H1 (cell line): ENCODE measurements at regions not wholly inside any gene's neighbourhood (a gene's known extent, or its start where the extent isn't known, plus 50 kb on each side); places are given as distances from the start of the nearest gene placed in this dataset.

ENCODE experiments used
- CTCF ChIA-PET: fragments of 300-600 bp; sonication (Branson Sonifier 250); formaldehyde crosslinking; loops from one replicate; lab custom pipeline; 2021; ENCODE audit not compliant: partially characterized antibody; lab: Charles Lee
- POLR2A ChIA-PET: fragments of 300-600 bp; sonication (Branson Sonifier 250); formaldehyde crosslinking; loops from one replicate; lab custom pipeline; 2021; ENCODE audit warnings: inconsistent platforms; ENCODE audit not compliant: partially characterized antibody; lab: Charles Lee
- DNase-seq, 2 experiments: peaks; one replicate each; pipeline versions ENCODE4 v3.0.0 to v3.0.0-alpha.2; 2010 to 2022; ENCODE audit warnings: low spot score in 2 of 2, low read depth in 1 of 2, mixed read lengths in 1 of 2
- FAIRE-seq: peaks from 2 replicates; lab custom pipeline; 2011; peaks lifted over from hg19 to GRCh38; lab: Jason Lieb, UNC
- H2AFZ ChIP-seq: 2 replicates; pipeline ENCODE4 v1.8.1; 2012; ENCODE audit warnings: low read length, inconsistent platforms
- H2AK5ac ChIP-seq: 2 replicates; pipeline ENCODE4 v1.6.1; 2013; ENCODE audit warnings: low read depth, low read length
- H2BK120ac ChIP-seq: replicated peaks from 2 replicates; pipeline ENCODE3; 2013; ENCODE audit warnings: low read depth, low read length, inconsistent platforms
- H2BK12ac ChIP-seq: 2 replicates; pipeline ENCODE4 v1.6.1; 2013; ENCODE audit warnings: low read depth, low read length
- H2BK15ac ChIP-seq: 2 replicates; pipeline ENCODE4 v1.6.1; 2013; ENCODE audit warnings: low read length
- H2BK20ac ChIP-seq: 2 replicates; pipeline ENCODE4 v1.6.1; 2013; ENCODE audit warnings: low read length
- H2BK5ac ChIP-seq: 2 replicates; pipeline ENCODE4 v1.6.1; 2013; ENCODE audit warnings: low read depth, low read length
- H3K14ac ChIP-seq: 2 replicates; pipeline ENCODE4 v1.6.1; 2013; ENCODE audit warnings: inconsistent platforms; ENCODE audit not compliant: insufficient read length
- H3K18ac ChIP-seq: 2 replicates; pipeline ENCODE4 v1.6.1; 2013; ENCODE audit warnings: low read length; ENCODE audit errors: extremely low read depth
- H3K23ac ChIP-seq: 2 replicates; pipeline ENCODE4 v1.6.1; 2013; ENCODE audit warnings: inconsistent platforms; ENCODE audit not compliant: insufficient read length
- H3K23me2 ChIP-seq: 2 replicates; pipeline ENCODE4 v1.6.1; 2013; ENCODE audit warnings: low read depth, low read length
- H3K27ac ChIP-seq: 2 replicates; pipeline ENCODE4 v1.6.1; 2011; ENCODE audit warnings: low read depth, low read length, inconsistent platforms
- H3K27me3 ChIP-seq, 4 experiments: replicated peaks in 1 of 4; 1 replicate in 1 of 4; 2 replicates in 3 of 4; pipeline versions ENCODE4 v1.6.1 to v1.8.1; 2011 to 2013; ENCODE audit warnings: low read length in 3 of 4, mild to moderate bottlenecking in 3 of 4, inconsistent platforms in 2 of 4, mixed read lengths in 2 of 4, moderate library complexity in 1 of 4; ENCODE audit not compliant: control insufficient read depth in 3 of 4, insufficient read depth in 3 of 4; ENCODE audit errors: extremely low read depth in 1 of 4
- H3K36me3 ChIP-seq, 4 experiments: 2 replicates each; pipeline versions ENCODE4 v1.6.1 to v1.8.1; 2011 to 2013; ENCODE audit warnings: mild to moderate bottlenecking in 4 of 4, low read length in 3 of 4, moderate library complexity in 2 of 4, control low read depth in 1 of 4, inconsistent platforms in 1 of 4; ENCODE audit not compliant: insufficient read depth in 4 of 4, control insufficient read depth in 2 of 4
- H3K4ac ChIP-seq: replicated peaks from 2 replicates; pipeline ENCODE3; 2013; ENCODE audit warnings: low read length, low read depth, mixed read lengths, inconsistent platforms; ENCODE audit not compliant: insufficient read length
- H3K4me1 ChIP-seq, 4 experiments: replicated peaks in 1 of 4; 1 replicate in 1 of 4; 2 replicates in 3 of 4; pipeline versions ENCODE4 v1.6.1 to v1.8.1; 2011 to 2013; ENCODE audit warnings: low read length in 3 of 4, inconsistent platforms in 2 of 4, mixed read lengths in 1 of 4; ENCODE audit not compliant: insufficient read depth in 4 of 4, control insufficient read depth in 3 of 4
- H3K4me2 ChIP-seq, 2 experiments: 2 replicates each; pipeline versions ENCODE4 v1.6.1 to v1.8.1; 2011 to 2013; ENCODE audit warnings: low read depth in 2 of 2, low read length in 2 of 2, control low read depth in 1 of 2, inconsistent platforms in 1 of 2, mild to moderate bottlenecking in 1 of 2; ENCODE audit not compliant: insufficient read depth in 1 of 2
- H3K4me3 ChIP-seq, 4 experiments: fragments of 200-600, 300-600 bp in 1 of 4; sonication (generic), shearing (Covaris generic), sonication (Bioruptor Twin) in 1 of 4; 2 replicates each; pipeline versions ENCODE4 v1.5.1 to v1.8.1; 2011 to 2016; ENCODE audit warnings: low read length in 4 of 4, low read depth in 3 of 4, control low read depth in 2 of 4, inconsistent platforms in 2 of 4, mild to moderate bottlenecking in 2 of 4, mixed read lengths in 1 of 4, moderate library complexity in 1 of 4; ENCODE audit not compliant: insufficient read depth in 2 of 4; ENCODE audit errors: extremely low read depth in 1 of 4
- H3K56ac ChIP-seq: replicated peaks from 2 replicates; pipeline ENCODE3; 2013; ENCODE audit warnings: low read depth, mild to moderate bottlenecking, mixed read lengths, low read length, inconsistent platforms; ENCODE audit not compliant: insufficient read length
- H3K79me1 ChIP-seq: 2 replicates; pipeline ENCODE4 v1.6.1; 2013; ENCODE audit warnings: low read depth, low read length, control low read depth
- H3K79me2 ChIP-seq, 2 experiments: 2 replicates each; pipeline versions ENCODE4 v1.6.1 to v1.8.1; 2012 to 2013; ENCODE audit warnings: low read length in 2 of 2, mild to moderate bottlenecking in 2 of 2, inconsistent platforms in 1 of 2; ENCODE audit not compliant: insufficient read depth in 2 of 2, control insufficient read depth in 1 of 2
- H3K9ac ChIP-seq, 4 experiments: replicated peaks in 1 of 4; 1 replicate in 1 of 4; 2 replicates in 3 of 4; pipeline versions ENCODE4 v1.6.1 to v1.8.1; 2011 to 2013; ENCODE audit warnings: low read depth in 3 of 4, low read length in 3 of 4, control low read depth in 2 of 4, mild to moderate bottlenecking in 2 of 4, moderate library complexity in 2 of 4, inconsistent platforms in 1 of 4; ENCODE audit errors: extremely low read depth in 1 of 4
- H3K9me3 ChIP-seq, 2 experiments: 2 replicates each; pipeline versions ENCODE4 v1.6.1 to v1.8.1; 2012 to 2013; ENCODE audit warnings: mild to moderate bottlenecking in 2 of 2, moderate library complexity in 2 of 2, control low read depth in 1 of 2, inconsistent platforms in 1 of 2, low read depth in 1 of 2, low read length in 1 of 2, mixed read lengths in 1 of 2; ENCODE audit not compliant: insufficient read depth in 2 of 2
- H4K20me1 ChIP-seq, 2 experiments: replicated peaks in 1 of 2; 2 replicates each; pipeline versions ENCODE3 to v1.8.1; 2011 to 2013; ENCODE audit warnings: inconsistent platforms in 2 of 2, low read length in 2 of 2, mild to moderate bottlenecking in 1 of 2; ENCODE audit not compliant: insufficient read depth in 2 of 2, control insufficient read depth in 1 of 2
- H4K5ac ChIP-seq: 2 replicates; pipeline ENCODE4 v1.6.1; 2013; ENCODE audit warnings: low read length, low read depth, mixed read lengths, inconsistent platforms; ENCODE audit not compliant: insufficient read length
- H4K8ac ChIP-seq: 2 replicates; pipeline ENCODE4 v1.8.0; 2013; ENCODE audit warnings: mild to moderate bottlenecking, moderate library complexity, low read length, inconsistent platforms; ENCODE audit not compliant: insufficient read depth; ENCODE audit errors: extremely low read depth
- H4K91ac ChIP-seq: replicated peaks from 2 replicates; pipeline ENCODE3; 2013; ENCODE audit warnings: low read length, mixed read lengths, inconsistent platforms; ENCODE audit not compliant: insufficient read length
- BACH1 ChIP-seq: IDR thresholded peaks from 2 replicates; pipeline ENCODE4 v1.6.1; 2012; ENCODE audit warnings: low read length, improper control_type of control experiment
- CREB1 ChIP-seq: IDR thresholded peaks from 2 replicates; pipeline ENCODE4 v1.6.1; 2012; ENCODE audit warnings: inconsistent platforms
- GABPA ChIP-seq: IDR thresholded peaks from 2 replicates; pipeline ENCODE4 v1.6.1; 2011; ENCODE audit warnings: mild to moderate bottlenecking, low read length, moderate library complexity, borderline replicate concordance; ENCODE audit not compliant: insufficient read depth
- NANOG ChIP-seq: IDR thresholded peaks from 2 replicates; pipeline ENCODE4 v1.6.1; 2011; ENCODE audit warnings: low read length, low read depth, mild to moderate bottlenecking, inconsistent platforms; ENCODE audit not compliant: insufficient read depth, poor library complexity, severe bottlenecking
- PHF8 ChIP-seq: fragments of 200-600 bp; sonication (generic); conservative IDR thresholded peaks from 2 replicates; pipeline ENCODE4 v1.7.1; 2012; ENCODE audit warnings: low read depth, mild to moderate bottlenecking, inconsistent platforms, low read length, moderate library complexity
- POLR2AphosphoS5 ChIP-seq: IDR thresholded peaks from 2 replicates; pipeline ENCODE4 v1.6.1; 2011; ENCODE audit warnings: low read depth, low read length
- RBBP5 ChIP-seq: IDR thresholded peaks from 2 replicates; pipeline ENCODE4 v1.7.1; 2012; ENCODE audit warnings: low read depth, mild to moderate bottlenecking, inconsistent platforms, low read length, moderate library complexity, borderline replicate concordance
- SAP30 ChIP-seq: fragments of 300-600 bp; sonication (generic); IDR thresholded peaks from 2 replicates; pipeline ENCODE4 v1.7.1; 2012; ENCODE audit warnings: low read length, moderate library complexity, mild to moderate bottlenecking, inconsistent platforms; ENCODE audit not compliant: insufficient read depth, insufficient replicate concordance
- SIX5 ChIP-seq: IDR thresholded peaks from 2 replicates; pipeline ENCODE4 v1.6.1; 2011; ENCODE audit warnings: mild to moderate bottlenecking, low read depth, low read length
- SP2 ChIP-seq: IDR thresholded peaks from 2 replicates; pipeline ENCODE4 v1.6.1; 2012; ENCODE audit warnings: mild to moderate bottlenecking, low read length, inconsistent platforms
- ZNF274 ChIP-seq: IDR thresholded peaks from 2 replicates; pipeline ENCODE4 v1.7.0; 2012; ENCODE audit warnings: low read length, borderline replicate concordance; ENCODE audit errors: extremely low read depth
- TF ChIP-seq, protein P1 (sequence below): IDR thresholded peaks from 2 replicates; pipeline ENCODE4 v1.6.1; 2011; ENCODE audit warnings: low read length, improper control_type of control experiment
- TF ChIP-seq, protein P2 (sequence below): IDR thresholded peaks from 2 replicates; pipeline ENCODE4 v1.6.1; 2012; ENCODE audit warnings: inconsistent platforms

DNA sequence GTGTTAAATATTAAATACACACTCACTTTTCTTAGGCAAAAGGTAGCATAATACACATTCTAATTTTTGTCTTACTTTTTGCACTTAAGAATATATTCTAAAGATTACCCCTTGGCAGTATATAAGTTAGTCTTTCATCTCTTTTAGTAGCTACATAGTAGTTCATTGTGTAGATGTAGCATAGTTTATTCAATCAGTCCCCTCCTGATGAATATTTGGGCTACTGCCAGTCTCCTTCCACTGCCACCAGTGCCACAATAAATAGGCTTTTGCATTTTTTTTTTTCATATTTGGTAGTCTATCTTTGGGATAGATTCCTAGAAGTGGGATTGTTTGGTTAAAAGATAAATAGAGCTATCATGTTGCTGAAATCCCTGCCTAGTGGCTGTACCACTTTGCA is 388.8 kb upstream of the RUNX1 start:
- H2BK5ac ChIP-seq: no peak overlapping the region
- peaks cover 0 to 2% (median 0%) of the 10 kb centered on the region in 4 experiments; a peak in 1 of 7 replicates for H3K4me1 ChIP-seq
- H3K14ac ChIP-seq: no peak overlapping the region
- no peaks in the 10 kb centered on the region for H3K79me1 ChIP-seq
- ChIA-PET CTCF (interaction anchor here (0.7 to 1.8 kb wide), 9 partner anchors 10 to 405 kb away, joined by 3 to 8 read pairs (median 3); no protein-coding TSS in a partner anchor), POLR2A (no interaction called here)
- H2BK12ac ChIP-seq: no peak overlapping the region
- DNase-seq: no peak
- H2AK5ac ChIP-seq: no peak overlapping the region
- H3K36me3 ChIP-seq: no peaks in the 10 kb centered on the region; a peak in 1 of 8 replicates
- H2BK120ac ChIP-seq: no peak overlapping the region
- no peaks in the 10 kb centered on the region for H3K23me2 ChIP-seq
- H3K27ac ChIP-seq: no peak overlapping the region
- H4K5ac ChIP-seq: no peak overlapping the region
- H3K4me2 ChIP-seq: no peak overlapping the region
- no peak overlapping the region for H3K9ac ChIP-seq
- no peak overlapping the region for H2AFZ ChIP-seq
- no peak overlapping the region for H3K56ac ChIP-seq
- TF ChIP-seq BACH1: no peak
- TF ChIP-seq GABPA: no peak
- TF ChIP-seq, protein P1, sequence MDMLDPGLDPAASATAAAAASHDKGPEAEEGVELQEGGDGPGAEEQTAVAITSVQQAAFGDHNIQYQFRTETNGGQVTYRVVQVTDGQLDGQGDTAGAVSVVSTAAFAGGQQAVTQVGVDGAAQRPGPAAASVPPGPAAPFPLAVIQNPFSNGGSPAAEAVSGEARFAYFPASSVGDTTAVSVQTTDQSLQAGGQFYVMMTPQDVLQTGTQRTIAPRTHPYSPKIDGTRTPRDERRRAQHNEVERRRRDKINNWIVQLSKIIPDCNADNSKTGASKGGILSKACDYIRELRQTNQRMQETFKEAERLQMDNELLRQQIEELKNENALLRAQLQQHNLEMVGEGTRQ: no peak
- no peak for TF ChIP-seq SIX5
- TF ChIP-seq, protein P2, sequence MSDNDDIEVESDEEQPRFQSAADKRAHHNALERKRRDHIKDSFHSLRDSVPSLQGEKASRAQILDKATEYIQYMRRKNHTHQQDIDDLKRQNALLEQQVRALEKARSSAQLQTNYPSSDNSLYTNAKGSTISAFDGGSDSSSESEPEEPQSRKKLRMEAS: no peak
- no peak for TF ChIP-seq SAP30
- no peak for TF ChIP-seq NANOG
- no peak for TF ChIP-seq SP2
- TF ChIP-seq RBBP5: no peak
- TF ChIP-seq POLR2AphosphoS5: no peak
- TF ChIP-seq ZNF274: no peak
- TF ChIP-seq PHF8: no peak
- no peak for TF ChIP-seq CREB1
- no peak overlapping the region for H3K23ac ChIP-seq
- H3K18ac ChIP-seq: no peak overlapping the region
- no peak overlapping the region for H4K91ac ChIP-seq
- H3K4ac ChIP-seq: no peak overlapping the region
- H2BK20ac ChIP-seq: no peak overlapping the region
- no peak overlapping the region for H4K8ac ChIP-seq
- H2BK15ac ChIP-seq: no peak overlapping the region
- no peak for FAIRE-seq
- H3K4me3 ChIP-seq: no peak overlapping the region
- H3K27me3 ChIP-seq: no peaks in the 10 kb centered on the region
- peaks cover 0 to 5% of the 10 kb centered on the region in 2 experiments; a peak in 2 of 4 replicates for H3K9me3 ChIP-seq
- no peaks in the 10 kb centered on the region for H3K79me2 ChIP-seq
- no peaks in the 10 kb centered on the region for H4K20me1 ChIP-seq
